ENCODE measurements at regions not wholly inside any gene's neighbourhood (a gene's known extent, or its start where the extent isn't known, plus 50 kb on each side); places are given as distances from the start of the nearest gene placed in this dataset.

DNA sequence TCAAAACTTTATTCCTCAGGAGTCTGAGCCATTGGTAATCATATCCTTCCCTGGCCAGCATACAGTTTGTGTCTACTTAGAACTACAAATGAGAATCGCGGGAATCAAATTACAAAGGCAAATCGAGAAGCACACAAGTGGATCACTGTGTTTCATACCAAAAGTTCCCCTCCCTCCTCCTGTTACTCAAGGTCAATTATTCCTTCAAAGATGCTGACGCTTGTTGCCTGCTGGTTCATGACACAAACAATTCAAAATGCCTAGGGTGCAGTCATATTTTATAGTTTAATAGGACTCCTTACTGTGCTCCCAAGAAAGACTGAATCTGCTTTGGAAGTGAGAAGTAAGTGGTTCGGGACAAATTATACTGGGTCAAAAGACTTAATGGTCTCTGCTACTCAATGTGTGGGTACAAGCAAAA is 93.0 kb upstream of the PBX1 start:
- no peak for DNase-seq

DNA sequence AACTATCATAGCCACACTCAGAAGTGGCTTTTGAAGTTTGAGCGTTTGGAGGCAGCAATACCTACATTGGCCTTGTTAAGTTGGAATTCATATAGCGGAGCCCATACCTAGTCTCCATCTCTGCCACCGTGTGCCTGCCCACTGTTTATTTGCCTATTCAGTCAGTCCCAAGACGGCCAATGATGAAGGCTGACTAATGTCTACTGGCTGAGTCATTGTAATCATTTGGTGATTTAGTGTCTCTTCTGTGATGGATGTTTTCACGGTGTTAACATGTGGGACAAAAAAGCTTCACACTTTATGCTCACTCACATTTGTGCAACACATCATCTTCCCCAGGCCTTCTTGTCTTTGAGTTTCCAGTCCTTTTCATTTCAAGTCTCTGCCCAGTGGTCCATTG is 92.6 kb upstream of the PBX1 start:
- DNase-seq: no peak

DNA sequence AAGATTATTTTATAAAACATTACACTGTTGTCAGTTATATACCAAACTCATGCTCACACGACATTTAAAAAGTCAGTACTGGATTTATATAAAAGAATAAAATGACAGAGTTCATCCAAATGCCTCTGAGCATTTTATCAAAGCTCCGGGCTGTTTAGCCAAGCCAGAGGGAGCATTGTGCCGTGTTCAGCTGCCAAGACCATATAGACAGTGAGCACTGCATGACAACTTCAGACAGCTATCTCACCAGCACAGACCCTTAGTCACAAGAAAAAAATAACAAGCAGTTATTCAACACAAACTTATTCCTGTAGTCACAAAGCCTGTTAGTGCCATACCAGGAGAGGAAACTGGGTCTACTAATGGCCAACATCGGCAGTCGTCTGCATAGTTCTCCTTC is 88.0 kb upstream of the PBX1 start:
- no peak for DNase-seq

DNA sequence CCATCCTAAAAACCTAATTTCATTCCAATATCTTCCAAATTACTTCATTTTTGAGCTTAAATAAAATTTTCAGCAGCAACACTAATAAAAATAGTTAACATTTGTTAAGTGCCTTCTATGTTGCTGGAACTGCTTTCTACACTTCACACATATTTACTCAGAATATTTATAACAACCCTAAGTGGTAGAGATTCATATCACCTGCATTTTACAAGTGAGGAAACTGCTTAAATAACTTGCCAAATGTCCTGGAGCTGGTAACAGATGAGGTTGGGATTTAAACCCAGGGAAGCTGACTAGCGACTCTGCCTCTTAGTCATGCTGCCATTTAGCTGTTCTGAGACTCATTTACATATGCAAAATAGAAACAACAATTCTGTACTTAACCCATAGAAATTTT is 86.1 kb upstream of the PBX1 start:
- no peak for DNase-seq

DNA sequence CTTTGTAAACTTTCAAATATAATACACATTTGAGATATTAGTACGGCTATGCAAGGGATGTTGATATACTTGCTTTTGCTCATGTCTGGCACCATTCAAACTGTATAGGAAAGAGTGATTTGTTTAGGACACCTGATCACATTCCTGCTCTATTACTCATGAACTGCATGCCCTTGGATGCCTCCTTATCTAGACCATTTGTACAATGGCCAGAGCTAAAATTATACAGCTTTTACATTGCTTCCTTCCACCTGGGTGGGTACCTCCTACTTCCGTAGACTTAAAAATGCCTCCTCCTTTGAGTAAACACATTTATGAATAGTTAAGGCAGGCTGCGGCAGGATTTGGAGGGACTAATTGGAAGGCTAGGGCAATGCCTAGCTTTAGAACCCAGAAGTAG is 85.4 kb upstream of the PBX1 start:
- DNase-seq: no peak

DNA sequence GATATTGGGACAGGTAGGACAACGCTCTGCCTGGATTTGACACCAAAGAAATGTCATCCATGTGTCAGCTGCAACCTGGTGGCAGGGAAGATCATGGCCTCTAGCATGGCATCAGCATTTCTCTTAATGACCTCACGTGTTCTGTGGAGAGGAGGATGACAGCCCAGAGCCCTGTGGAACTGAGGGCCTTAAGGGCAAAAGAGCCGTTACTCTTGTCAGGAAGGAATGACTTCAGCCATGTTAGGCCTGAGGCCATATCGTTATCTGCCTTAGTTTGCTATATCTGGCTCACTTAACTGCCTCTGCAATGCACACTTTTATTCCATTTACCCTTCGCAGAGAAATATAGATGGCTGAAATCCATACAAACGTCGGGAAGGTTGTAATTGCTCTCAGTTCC is 83.2 kb upstream of the PBX1 start:
- DNase-seq: no peak

DNA sequence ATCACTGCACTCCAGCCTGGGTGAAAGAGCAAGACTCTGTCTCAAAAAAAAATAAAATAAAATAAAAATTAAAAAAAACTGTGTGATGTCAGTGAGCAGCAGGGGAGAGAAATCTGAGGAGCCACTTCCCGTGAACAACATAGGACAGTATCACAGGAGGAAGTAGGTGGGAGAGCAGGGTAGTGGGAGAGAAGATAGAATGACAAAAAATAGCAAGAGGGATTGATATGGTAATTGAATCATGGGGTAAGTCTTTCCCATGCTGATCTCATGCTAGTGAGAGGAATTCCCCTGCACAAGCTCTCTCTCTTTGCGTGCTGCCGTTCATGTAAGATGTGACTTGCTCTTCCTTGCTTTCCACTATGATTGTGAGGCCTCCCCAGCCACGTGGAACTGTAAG is 81.6 kb upstream of the PBX1 start:
- DNase-seq: no peak

DNA sequence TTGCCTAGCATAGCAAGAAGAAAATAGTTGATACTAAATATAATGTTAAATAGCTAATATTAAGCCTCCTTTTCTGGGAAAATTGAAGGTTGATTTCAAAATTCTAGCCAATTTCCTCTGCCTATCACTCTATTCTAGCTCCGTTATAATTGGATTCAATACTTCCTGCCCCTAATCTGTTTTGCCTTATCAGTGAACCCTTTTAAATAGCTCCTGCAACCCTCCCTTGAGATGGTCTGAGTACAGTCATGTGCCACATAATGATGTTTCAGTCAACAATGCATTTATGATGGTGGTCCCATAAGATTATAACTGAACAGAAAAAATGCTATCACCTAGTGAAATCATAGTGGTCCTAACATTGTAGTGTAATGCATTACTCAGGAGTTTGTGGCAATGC is 79.7 kb upstream of the PBX1 start:
- no peak for DNase-seq

DNA sequence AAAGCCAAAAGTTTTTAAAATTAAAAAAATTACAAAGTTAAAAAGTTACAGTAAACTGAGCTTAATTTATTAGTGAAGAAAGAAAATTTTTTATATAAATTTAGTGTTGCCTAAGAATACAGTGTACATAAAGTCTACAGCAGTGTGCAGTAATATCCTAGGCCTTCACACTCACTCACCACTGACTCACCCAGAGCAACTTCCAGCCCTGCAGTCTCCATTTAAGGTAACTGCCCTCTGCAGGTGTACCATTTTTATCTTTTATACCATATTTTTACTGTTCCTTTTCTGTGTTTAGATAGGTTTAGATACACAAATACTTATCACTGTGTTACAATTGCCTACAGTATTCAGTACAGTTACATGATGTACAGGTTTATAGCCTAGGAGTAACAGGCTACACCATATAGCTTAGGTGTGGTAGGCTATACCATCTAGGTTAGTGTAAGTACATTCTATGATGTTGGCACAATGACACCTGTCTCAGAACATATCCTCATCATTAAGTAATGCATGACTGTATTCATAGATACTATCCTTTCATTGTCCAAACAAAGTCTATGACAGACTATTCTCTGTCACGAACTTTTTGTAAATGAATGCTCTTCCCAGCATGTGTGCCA is 78.6 kb upstream of the PBX1 start:
- DNase-seq: no peak

DNA sequence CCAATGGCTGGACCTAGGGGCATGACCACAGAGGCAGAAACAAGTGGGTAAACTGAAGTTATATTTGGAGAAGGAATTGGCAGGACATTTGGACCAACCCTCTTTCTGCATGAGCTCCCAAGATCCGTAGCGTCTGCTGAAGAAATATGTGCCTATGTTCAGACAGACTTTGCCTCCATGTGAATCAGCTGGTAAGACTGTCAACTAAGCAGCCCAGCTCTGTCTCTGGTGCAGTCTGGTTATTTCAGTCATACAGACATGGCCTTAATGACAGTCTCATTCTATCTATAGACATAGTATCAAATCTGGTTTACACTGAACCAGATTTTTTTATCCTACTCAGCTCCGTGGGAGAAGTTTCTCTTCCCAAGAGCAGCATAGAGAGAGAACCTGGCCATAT is 63.1 kb upstream of the PBX1 start:
- no peak for DNase-seq

DNA sequence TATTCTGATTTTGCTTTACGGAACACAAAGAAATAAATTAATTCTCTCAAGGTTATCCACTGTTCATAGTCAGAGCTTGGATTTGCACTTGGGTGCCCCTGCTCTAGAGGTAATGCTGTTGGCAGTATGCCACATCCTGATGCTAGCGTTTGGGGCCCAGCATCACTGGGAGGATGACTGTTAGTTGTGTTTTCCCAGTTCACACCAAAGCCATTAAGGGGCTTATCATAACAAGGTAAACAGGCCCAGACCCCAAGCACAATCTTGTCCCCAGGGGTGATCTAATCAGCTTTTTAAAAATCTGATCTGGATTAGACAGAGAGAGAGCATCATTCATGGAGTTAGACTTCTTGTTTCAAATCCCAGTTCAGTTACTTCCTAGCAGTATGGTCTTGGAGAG is 60.2 kb upstream of the PBX1 start:
- no peak for DNase-seq

DNA sequence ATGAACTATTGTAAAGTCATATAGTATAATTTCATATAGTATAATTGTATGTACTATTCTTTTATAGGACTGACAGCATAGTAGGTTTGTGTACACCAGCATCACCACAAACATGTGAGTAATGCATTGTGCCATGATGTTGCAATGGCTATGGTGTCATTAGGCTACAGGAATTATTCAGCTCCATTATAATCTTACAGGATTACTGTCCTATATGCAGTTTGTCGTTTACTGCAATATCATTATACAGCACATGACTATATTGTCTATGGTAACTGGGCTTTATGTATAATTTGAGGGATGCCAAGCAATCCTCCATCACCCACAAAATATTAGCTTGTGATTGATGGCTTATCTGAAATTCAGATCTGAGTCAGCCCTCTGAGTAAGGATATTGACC is 54.2 kb upstream of the PBX1 start:
- no peak for DNase-seq

Measured in EL (cell line).